ENCODE measurements at regions not wholly inside any gene's neighbourhood (a gene's known extent, or its start where the extent isn't known, plus 50 kb on each side); places are given as distances from the start of the nearest gene placed in this dataset.

GRCh38 chrX:10929747-10930146, 181.4 kb upstream of the HCCS start:
- TF ChIP-seq POLR2A (IDR thresholded peaks at IDR 0.05; ENCODE audit: low read depth, low read length) (no peak), POLR2AphosphoS5 (IDR thresholded peaks at IDR 0.05; ENCODE audit: low read depth, low read length) (no peak)
